ENCODE measurements at regions not wholly inside any gene's neighbourhood (a gene's known extent, or its start where the extent isn't known, plus 50 kb on each side); places are given as distances from the start of the nearest gene placed in this dataset.

- POLR2A ChIA-PET (ENCODE audit: unreplicated experiment) = no interaction called here
- H3F3A ChIP-seq (ENCODE audit: low read length, unreplicated experiment) = no peaks in the 10 kb centered on the region
- no peaks in the 10 kb centered on the region for H3K4me1 ChIP-seq (ENCODE audit: insufficient read depth, low read length)
- intact Hi-C loops (cut with micrococcal nuclease) = no loop called here
- peaks cover 45% of the 10 kb centered on the region for H3K27me3 ChIP-seq (ENCODE audit: low read length)
- no peaks in the 10 kb centered on the region for H3K9me3 ChIP-seq (ENCODE audit: low read length)
- no peak overlapping the region for H3K9ac ChIP-seq (ENCODE audit: low read length)
- BruUV-seq (replicated peaks) = no TSS peak
- no peak for ATAC-seq
- H3K4me2 ChIP-seq (ENCODE audit: low read length) = no peak overlapping the region
- H3K79me2 ChIP-seq (ENCODE audit: low read length) = no peaks in the 10 kb centered on the region
- CTCF ChIA-PET = no interaction called here
- H3K4me3 ChIP-seq (ENCODE audit: low read length) = no peak overlapping the region
- TF ChIP-seq EZH2phosphoT487 (IDR thresholded peaks at IDR 0.05; ENCODE audit: borderline replicate concordance, low read length) (no peak), CTCF (conservative IDR thresholded peaks at IDR 0.05; ENCODE audit: low read depth, low read length) (no peak), EZH2 (IDR thresholded peaks at IDR 0.05; ENCODE audit: low read length, unreplicated experiment) (no peak)
- H3K27ac ChIP-seq (ENCODE audit: low read length) = no peak overlapping the region
- no peaks in the 10 kb centered on the region for H3K36me3 ChIP-seq (ENCODE audit: low read depth, low read length)
- H4K20me1 ChIP-seq (ENCODE audit: low read length) = no peaks in the 10 kb centered on the region
- no peaks in the 10 kb centered on the region for H3K9me2 ChIP-seq (replicated peaks; ENCODE audit: low read length)
- H2AFZ ChIP-seq (ENCODE audit: low read length) = no peak overlapping the region
- DNase-seq = no peak
Measured at GRCh38 chr1:5522531-5523145, 469.6 kb downstream of the NPHP4 start.

DNA sequence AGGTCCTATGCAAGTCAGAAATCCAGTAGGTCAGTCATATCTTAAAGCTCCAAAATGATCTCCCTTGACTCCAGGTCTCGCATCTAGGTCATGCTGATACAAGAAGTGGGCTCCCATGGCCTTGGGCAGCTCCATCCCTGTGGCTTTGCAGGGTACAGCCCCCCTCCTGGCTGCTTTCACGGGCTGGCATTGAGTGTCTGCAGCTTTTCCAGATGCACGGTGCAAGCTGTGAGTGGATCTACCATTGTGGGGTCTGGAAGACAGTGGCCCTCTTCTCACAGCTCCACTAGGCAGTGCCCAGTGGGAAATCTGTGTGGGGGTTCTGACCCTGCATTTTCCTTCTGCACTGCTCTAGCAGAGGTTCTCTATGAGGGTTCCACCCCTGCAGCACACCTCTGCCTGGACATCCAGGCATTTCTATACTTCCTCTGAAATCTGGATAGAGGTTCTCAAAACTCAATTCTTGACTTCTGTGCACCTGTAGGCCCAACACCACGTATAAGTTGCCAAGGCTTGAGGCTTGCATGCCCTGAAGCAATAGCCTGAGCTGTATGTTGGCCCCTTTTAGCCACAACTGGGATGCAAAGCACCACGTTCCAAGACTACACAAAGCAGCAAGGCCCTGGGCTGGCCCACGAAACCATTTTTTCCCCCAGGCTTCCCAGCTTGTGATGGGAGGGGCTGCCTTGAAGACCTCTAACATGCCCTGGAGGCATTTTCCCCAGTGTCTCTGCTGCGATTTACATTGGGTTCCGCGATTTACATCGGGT is 472.7 kb downstream of the NPHP4 start:
- BruUV-seq (replicated peaks) = no TSS peak
- no peak overlapping the region for H3K9ac ChIP-seq (ENCODE audit: low read length)
- peaks cover 22% of the 10 kb centered on the region; the same call in 1 of the 2 replicates for H3K27me3 ChIP-seq (ENCODE audit: low read length)
- POLR2A ChIA-PET (ENCODE audit: unreplicated experiment) = no interaction called here
- intact Hi-C loops (cut with micrococcal nuclease) = no loop called here
- no peaks in the 10 kb centered on the region for H3K79me2 ChIP-seq (ENCODE audit: low read length)
- no peak overlapping the region for H3K4me2 ChIP-seq (ENCODE audit: low read length)
- no peaks in the 10 kb centered on the region for H3K9me3 ChIP-seq (ENCODE audit: low read length)
- no peaks in the 10 kb centered on the region for H3K9me2 ChIP-seq (replicated peaks; ENCODE audit: low read length)
- ATAC-seq = no peak
- H3F3A ChIP-seq (ENCODE audit: low read length, unreplicated experiment) = no peaks in the 10 kb centered on the region
- CTCF ChIA-PET = no interaction called here
- no peak overlapping the region for H2AFZ ChIP-seq (ENCODE audit: low read length)
- TF ChIP-seq CTCF (conservative IDR thresholded peaks at IDR 0.05; ENCODE audit: low read depth, low read length) (no peak), EZH2 (IDR thresholded peaks at IDR 0.05; ENCODE audit: low read length, unreplicated experiment) (no peak), EZH2phosphoT487 (IDR thresholded peaks at IDR 0.05; ENCODE audit: borderline replicate concordance, low read length) (no peak)
- no peaks in the 10 kb centered on the region for H3K4me1 ChIP-seq (ENCODE audit: insufficient read depth, low read length)
- no peak for DNase-seq
- H3K27ac ChIP-seq (ENCODE audit: low read length) = no peak overlapping the region
- no peaks in the 10 kb centered on the region for H4K20me1 ChIP-seq (ENCODE audit: low read length)
- H3K4me3 ChIP-seq (ENCODE audit: low read length) = no peak overlapping the region
- no peaks in the 10 kb centered on the region for H3K36me3 ChIP-seq (ENCODE audit: low read depth, low read length)

DNA sequence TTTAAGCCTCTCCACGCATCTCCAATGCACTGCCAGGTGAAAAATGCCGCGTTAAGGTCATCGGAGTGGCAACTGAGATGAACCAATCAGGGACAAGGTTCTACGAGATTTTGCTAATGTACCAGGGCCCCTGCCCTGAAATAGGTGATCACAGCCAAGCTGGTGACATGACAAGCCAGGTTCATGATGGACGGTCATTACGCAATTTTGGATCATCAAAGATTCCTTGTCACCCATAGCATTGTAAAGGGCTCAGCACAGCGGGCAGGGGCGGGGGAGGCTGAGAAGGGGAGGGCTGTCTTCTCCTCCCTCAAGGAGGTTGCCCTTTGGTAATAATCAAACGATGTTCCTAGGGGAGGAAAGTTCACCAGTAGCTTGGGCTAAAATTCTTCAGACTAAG is 475.5 kb downstream of the NPHP4 start:
- ChIA-PET POLR2A (ENCODE audit: unreplicated experiment) (no interaction called here), CTCF (interaction anchor here (0.6 kb wide), 2 partner anchors 1269 to 1684 kb away, joined by 3 to 7 read pairs; no protein-coding TSS in a partner anchor)
- Histone ChIP-seq H3K9me2 (replicated peaks; ENCODE audit: low read length) (no peaks in the 10 kb centered on the region), H3F3A (ENCODE audit: low read length, unreplicated experiment) (no peaks in the 10 kb centered on the region), H3K4me1 (ENCODE audit: insufficient read depth, low read length) (no peaks in the 10 kb centered on the region), H3K4me3 (ENCODE audit: low read length) (no peak overlapping the region), H3K9ac (ENCODE audit: low read length) (no peak overlapping the region), H3K9me3 (ENCODE audit: low read length) (no peaks in the 10 kb centered on the region), H3K27ac (ENCODE audit: low read length) (no peak overlapping the region), H3K4me2 (ENCODE audit: low read length) (no peak overlapping the region), H2AFZ (ENCODE audit: low read length) (no peak overlapping the region), H3K27me3 (ENCODE audit: low read length) (peaks cover 26% of the 10 kb centered on the region), H4K20me1 (ENCODE audit: low read length) (0 out of 2 replicates have a peak, but pooled peaks cover 3% of the 10 kb centered on the region), H3K36me3 (ENCODE audit: low read depth, low read length) (no peaks in the 10 kb centered on the region), H3K79me2 (ENCODE audit: low read length) (no peaks in the 10 kb centered on the region)
- intact Hi-C loops (cut with micrococcal nuclease) = no loop called here
- TF ChIP-seq EZH2phosphoT487 (IDR thresholded peaks at IDR 0.05; ENCODE audit: borderline replicate concordance, low read length) (no peak), EZH2 (IDR thresholded peaks at IDR 0.05; ENCODE audit: low read length, unreplicated experiment) (no peak), CTCF (conservative IDR thresholded peaks at IDR 0.05; ENCODE audit: low read depth, low read length) (no peak)
- no peak for DNase-seq
- no TSS peak for BruUV-seq (replicated peaks)
- no peak for ATAC-seq
